ENCODE measurements at regions not wholly inside any gene's neighbourhood (a gene's known extent, or its start where the extent isn't known, plus 50 kb on each side); places are given as distances from the start of the nearest gene placed in this dataset.

DNA sequence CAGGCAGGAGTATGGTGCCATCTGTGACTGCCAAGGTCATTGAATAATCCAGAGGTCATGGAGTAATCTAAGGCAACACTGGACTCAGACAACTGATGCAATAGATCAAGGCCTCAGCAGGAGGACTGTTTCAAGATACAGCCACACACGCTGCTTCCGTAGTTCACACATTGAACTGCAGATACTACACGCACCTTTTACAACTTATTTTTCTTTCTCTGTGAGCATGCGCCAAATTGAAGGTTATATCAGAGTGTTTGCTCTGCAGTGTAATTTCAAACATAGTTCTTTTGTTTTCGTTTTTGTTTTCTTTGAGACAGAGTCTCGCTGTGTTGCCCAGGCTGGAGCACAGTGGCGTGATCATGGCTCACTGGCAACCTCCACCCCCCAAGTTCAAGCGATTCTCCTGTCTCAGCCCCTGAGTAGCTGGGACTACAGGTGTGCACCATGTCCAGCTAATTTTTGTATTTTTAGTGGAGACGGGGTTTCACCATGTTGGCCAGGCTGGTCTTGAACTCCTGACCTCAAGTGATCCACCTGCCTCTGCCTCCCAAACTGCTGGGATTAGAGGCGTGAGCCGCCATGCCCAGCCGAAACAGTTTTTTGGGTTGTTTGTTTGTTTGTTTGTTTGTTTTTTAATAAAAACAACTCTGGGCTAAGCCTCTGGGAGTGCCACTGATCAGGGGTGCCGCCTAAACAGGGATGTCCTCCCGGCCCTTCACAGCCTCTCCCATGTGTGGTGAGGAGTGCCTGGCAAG lies 96.6 kb upstream of the NAA20 start (continued):
- TF ChIP-seq, protein P1, sequence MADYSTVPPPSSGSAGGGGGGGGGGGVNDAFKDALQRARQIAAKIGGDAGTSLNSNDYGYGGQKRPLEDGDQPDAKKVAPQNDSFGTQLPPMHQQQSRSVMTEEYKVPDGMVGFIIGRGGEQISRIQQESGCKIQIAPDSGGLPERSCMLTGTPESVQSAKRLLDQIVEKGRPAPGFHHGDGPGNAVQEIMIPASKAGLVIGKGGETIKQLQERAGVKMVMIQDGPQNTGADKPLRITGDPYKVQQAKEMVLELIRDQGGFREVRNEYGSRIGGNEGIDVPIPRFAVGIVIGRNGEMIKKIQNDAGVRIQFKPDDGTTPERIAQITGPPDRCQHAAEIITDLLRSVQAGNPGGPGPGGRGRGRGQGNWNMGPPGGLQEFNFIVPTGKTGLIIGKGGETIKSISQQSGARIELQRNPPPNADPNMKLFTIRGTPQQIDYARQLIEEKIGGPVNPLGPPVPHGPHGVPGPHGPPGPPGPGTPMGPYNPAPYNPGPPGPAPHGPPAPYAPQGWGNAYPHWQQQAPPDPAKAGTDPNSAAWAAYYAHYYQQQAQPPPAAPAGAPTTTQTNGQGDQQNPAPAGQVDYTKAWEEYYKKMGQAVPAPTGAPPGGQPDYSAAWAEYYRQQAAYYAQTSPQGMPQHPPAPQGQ (CRISPR knock-in tag; IDR thresholded peaks at IDR 0.05; ENCODE audit: borderline replicate concordance): no peak
- TF ChIP-seq ZKSCAN1 (IDR thresholded peaks at IDR 0.05; ENCODE audit: low read length) (no peak), CHD4 (IDR thresholded peaks at IDR 0.05; ENCODE audit: borderline replicate concordance, low read length) (no peak), THAP11 (CRISPR knock-in tag; IDR thresholded peaks at IDR 0.05) (peak; percentile 80), ZSCAN12 (CRISPR knock-in tag; IDR thresholded peaks at IDR 0.05) (no peak), MAZ (IDR thresholded peaks at IDR 0.05; ENCODE audit: borderline replicate concordance, low read depth, low read length) (peak; percentile 43; the same call in 1 of the 2 replicates), MAZ (CRISPR knock-in tag; IDR thresholded peaks at IDR 0.05; ENCODE audit: low read depth) (peak; percentile 44; the same call in 1 of the 2 replicates), ZNF775 (CRISPR knock-in tag; IDR thresholded peaks at IDR 0.05; ENCODE audit: borderline replicate concordance) (no peak), ZNF451 (CRISPR knock-in tag; IDR thresholded peaks at IDR 0.05) (no peak; the same call in 1 of the 2 replicates), ELF1 (CRISPR knock-in tag; IDR thresholded peaks at IDR 0.05) (peak; percentile 68), CEBPB (IDR thresholded peaks at IDR 0.05; ENCODE audit: borderline replicate concordance, low read depth, low read length) (peak; percentile 97), ZSCAN21 (CRISPR knock-in tag; IDR thresholded peaks at IDR 0.05; ENCODE audit: borderline replicate concordance) (peak; percentile 73; the same call in 1 of the 2 replicates), TBX3 (IDR thresholded peaks at IDR 0.05; ENCODE audit: borderline replicate concordance) (peak; percentile 65; the same call in 1 of the 2 replicates), TBL1XR1 (IDR thresholded peaks at IDR 0.05; ENCODE audit: borderline replicate concordance, low read length, partially characterized antibody) (peak; percentile 62)
- TF ChIP-seq, protein P2, sequence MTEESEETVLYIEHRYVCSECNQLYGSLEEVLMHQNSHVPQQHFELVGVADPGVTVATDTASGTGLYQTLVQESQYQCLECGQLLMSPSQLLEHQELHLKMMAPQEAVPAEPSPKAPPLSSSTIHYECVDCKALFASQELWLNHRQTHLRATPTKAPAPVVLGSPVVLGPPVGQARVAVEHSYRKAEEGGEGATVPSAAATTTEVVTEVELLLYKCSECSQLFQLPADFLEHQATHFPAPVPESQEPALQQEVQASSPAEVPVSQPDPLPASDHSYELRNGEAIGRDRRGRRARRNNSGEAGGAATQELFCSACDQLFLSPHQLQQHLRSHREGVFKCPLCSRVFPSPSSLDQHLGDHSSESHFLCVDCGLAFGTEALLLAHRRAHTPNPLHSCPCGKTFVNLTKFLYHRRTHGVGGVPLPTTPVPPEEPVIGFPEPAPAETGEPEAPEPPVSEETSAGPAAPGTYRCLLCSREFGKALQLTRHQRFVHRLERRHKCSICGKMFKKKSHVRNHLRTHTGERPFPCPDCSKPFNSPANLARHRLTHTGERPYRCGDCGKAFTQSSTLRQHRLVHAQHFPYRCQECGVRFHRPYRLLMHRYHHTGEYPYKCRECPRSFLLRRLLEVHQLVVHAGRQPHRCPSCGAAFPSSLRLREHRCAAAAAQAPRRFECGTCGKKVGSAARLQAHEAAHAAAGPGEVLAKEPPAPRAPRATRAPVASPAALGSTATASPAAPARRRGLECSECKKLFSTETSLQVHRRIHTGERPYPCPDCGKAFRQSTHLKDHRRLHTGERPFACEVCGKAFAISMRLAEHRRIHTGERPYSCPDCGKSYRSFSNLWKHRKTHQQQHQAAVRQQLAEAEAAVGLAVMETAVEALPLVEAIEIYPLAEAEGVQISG (CRISPR knock-in tag; IDR thresholded peaks at IDR 0.05): peak; percentile 78
- TF ChIP-seq, protein P3, sequence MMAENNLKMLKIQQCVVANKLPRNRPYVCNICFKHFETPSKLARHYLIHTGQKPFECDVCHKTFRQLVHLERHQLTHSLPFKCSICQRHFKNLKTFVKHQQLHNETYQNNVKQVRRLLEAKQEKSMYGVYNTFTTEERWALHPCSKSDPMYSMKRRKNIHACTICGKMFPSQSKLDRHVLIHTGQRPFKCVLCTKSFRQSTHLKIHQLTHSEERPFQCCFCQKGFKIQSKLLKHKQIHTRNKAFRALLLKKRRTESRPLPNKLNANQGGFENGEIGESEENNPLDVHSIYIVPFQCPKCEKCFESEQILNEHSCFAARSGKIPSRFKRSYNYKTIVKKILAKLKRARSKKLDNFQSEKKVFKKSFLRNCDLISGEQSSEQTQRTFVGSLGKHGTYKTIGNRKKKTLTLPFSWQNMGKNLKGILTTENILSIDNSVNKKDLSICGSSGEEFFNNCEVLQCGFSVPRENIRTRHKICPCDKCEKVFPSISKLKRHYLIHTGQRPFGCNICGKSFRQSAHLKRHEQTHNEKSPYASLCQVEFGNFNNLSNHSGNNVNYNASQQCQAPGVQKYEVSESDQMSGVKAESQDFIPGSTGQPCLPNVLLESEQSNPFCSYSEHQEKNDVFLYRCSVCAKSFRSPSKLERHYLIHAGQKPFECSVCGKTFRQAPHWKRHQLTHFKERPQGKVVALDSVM (CRISPR knock-in tag; IDR thresholded peaks at IDR 0.05): no peak
- TF ChIP-seq, protein P4, sequence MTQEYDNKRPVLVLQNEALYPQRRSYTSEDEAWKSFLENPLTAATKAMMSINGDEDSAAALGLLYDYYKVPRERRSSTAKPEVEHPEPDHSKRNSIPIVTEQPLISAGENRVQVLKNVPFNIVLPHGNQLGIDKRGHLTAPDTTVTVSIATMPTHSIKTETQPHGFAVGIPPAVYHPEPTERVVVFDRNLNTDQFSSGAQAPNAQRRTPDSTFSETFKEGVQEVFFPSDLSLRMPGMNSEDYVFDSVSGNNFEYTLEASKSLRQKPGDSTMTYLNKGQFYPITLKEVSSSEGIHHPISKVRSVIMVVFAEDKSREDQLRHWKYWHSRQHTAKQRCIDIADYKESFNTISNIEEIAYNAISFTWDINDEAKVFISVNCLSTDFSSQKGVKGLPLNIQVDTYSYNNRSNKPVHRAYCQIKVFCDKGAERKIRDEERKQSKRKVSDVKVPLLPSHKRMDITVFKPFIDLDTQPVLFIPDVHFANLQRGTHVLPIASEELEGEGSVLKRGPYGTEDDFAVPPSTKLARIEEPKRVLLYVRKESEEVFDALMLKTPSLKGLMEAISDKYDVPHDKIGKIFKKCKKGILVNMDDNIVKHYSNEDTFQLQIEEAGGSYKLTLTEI (CRISPR knock-in tag; conservative IDR thresholded peaks at IDR 0.05): no peak
- TF ChIP-seq, protein P5, sequence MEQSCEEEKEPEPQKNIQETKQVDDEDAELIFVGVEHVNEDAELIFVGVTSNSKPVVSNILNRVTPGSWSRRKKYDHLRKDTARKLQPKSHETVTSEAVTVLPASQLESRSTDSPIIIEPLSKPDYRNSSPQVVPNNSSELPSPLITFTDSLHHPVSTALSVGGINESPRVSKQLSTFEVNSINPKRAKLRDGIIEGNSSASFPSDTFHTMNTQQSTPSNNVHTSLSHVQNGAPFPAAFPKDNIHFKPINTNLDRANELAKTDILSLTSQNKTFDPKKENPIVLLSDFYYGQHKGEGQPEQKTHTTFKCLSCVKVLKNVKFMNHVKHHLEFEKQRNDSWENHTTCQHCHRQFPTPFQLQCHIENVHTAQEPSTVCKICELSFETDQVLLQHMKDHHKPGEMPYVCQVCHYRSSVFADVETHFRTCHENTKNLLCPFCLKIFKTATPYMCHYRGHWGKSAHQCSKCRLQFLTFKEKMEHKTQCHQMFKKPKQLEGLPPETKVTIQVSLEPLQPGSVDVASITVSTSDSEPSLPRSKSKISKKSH (CRISPR knock-in tag; IDR thresholded peaks at IDR 0.05; ENCODE audit: borderline replicate concordance): no peak

Data from HepG2 (cell line).